ENCODE measurements at regions not wholly inside any gene's neighbourhood (a gene's known extent, or its start where the extent isn't known, plus 50 kb on each side); places are given as distances from the start of the nearest gene placed in this dataset.
"Not testable (repeated sequence)": the region's sequence is repeated elsewhere in the genome, so short reads cannot be mapped to it uniquely, and the experiment has no call there.

DNA sequence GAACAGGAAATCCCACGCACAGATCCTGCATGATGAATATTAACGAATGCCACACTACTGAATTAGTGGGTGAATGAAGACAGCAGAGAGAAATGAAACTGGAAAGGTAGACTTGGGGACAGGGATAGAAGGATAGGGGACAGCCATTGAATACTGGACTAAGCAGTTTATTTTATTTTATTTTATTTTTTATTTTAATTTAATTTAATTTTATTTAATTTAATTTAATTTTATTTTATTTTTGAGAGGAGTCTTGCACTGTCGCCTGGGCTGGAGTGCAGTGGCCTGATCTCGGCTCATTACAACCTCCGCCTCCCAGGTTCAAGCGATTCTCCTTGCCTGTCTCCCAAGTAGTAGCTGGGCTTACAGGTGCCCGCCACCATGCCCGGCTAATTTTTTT is 385.2 kb downstream of the GPAT3 start:
- no peak for DNase-seq (ENCODE audit: low read depth)

DNA sequence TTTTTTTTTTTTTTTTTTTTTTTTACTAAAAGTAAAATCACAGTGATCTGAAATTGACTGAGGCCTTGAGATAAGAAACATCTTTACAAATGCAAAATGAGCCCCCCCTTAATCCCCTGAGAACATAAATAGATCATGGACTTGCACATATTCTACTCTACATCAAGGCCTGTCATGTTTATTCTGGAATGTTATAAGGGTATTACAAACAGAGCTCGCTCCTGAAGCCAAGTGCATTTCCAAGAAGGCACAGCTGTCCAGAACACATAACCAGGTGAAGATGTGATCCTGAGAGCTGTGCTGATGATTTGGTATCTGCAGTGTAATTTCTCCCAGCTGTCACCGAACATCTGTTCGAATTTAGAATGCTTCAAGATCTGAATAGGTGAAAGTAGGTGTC is 384.5 kb downstream of the GPAT3 start:
- no peak for DNase-seq (ENCODE audit: low read depth)

DNA sequence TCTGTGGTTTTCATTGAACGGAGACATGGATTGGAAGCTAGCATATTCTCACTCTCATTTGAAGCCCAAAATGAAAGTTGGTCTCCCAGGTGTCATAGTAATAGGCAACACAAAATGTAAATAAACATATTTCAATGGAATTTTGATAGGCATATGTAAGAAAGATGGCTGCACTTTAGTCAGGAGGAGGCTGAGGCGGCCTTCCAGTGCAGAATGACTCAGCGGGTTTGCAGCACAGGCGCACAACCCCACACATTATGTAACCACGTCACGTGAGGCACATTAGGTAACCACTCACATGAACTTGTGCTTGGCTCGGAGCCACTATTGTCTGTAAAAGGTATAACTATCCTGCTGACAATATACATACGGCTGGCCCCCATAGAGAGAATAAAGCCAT is 381.7 kb downstream of the GPAT3 start:
- DNase-seq (ENCODE audit: low read depth) = peak; percentile 5

DNA sequence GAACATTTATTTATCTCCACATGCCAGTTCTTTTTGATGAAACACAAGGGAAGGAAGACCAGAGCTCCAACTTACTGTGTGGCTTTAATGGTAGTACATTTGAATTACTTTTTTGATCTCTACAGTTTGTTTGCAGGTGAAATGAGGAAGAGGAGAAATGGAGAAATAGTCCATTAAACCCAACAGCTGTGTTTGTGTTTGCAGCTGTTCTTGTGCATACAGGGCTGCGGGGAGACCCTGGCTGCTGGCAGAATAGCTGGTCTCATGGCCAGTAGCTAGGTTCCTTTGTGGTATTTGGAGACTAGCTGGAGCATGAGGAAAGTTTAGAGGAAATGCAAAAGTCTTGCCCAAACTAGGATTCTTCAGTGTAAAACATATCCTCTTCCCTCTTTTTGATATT is 374.8 kb downstream of the GPAT3 start:
- DNase-seq (ENCODE audit: low read depth) = no peak

DNA sequence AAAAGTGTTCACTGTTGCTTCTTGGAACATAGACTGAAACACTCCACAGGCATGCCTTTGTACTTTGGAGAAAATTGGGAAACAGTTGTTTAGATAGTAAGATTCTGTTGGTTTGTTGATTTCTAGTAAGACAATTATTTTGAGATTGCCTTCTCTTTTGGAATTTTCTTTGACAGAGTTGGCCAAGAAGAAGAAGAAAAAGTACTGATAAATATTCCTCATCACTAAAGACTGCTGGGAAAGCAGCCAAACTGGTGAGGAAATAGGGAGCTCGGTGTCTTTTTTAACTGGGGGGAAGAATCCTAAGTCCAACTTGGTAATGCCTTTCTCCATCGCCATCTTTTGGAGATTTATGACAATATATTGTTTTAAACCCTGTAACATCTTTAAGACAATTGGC is 370.7 kb downstream of the GPAT3 start:
- no peak for DNase-seq (ENCODE audit: low read depth)

DNA sequence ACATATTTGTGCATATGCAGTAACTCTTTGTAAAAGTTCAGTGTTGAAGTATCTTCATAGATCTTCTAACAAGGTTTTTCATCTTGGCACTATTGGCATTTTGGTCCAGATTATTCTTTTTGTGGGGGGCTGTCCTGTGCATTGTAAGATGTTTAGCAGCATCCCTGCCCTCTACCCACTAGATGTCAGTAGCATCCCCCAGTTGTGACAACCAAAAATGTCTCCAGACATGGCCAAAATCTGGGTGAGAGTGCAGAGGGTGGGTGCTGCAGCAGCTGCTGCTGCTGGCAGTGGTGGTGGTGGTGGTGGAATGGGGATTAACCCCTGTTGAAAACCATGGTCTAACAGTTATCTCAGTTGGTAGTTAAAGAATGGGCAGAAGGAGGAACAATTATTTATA is 370.0 kb downstream of the GPAT3 start:
- no peak for DNase-seq (ENCODE audit: low read depth)

DNA sequence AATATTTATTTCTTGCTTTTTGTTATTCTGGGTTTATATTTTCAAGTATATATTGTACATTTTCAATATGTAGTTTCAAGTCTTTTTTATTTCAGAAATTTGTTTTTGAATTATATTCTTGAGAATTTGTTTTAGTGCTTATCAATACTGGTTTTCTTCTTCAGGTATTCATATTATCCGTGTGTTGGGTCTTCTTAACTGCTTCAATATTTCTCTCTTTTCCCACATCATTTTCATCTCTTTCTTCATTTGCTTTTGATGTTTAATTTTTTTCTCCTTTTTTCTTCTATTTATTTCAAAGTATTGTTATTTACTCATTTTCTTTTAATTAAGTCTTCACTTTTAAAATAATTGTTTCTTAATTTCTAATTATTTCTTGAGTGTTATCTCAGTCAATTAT is 367.8 kb downstream of the GPAT3 start:
- DNase-seq (ENCODE audit: low read depth) = not testable (repeated sequence)

DNA sequence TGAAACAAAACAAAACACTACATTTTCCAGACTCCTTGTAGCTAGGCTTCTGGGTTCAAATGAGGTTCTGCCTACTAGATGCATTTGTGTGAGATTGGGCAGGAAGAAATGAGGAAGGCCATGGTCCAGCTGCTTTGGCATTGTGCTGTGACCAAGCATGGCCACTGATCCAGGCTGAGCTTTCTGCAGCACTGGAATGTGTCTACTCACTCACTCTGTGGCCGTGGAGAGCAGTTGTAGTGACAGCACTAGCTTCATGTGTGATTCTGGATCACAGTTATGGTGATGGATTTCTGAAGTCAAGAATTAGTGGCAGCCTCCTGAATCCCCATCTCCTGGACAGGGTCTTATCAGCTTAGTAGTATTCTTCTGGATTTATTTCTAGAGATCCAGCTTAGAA is 358.9 kb downstream of the GPAT3 start:
- DNase-seq (ENCODE audit: low read depth) = no peak

DNA sequence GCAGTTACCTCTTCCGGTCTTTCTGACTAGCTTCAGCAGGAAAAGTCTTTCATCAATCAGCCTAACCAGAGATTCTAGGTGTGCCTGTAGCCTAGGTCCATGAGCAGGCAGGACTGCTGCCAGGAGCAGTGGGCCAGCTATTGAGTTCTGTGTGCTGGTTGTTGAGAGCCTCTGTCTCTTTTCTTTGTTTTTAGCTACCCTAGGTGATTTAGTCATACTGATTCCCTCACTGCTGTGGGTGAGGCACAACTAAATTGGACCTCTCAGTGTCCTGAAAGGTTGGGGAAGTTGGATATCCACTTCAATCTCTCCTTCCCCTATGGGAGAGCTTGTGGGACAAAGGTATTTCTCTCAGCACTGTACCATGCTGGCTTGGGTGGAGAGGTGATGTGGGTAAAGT is 354.9 kb downstream of the GPAT3 start:
- peak; percentile 29 for DNase-seq (ENCODE audit: low read depth)

DNA sequence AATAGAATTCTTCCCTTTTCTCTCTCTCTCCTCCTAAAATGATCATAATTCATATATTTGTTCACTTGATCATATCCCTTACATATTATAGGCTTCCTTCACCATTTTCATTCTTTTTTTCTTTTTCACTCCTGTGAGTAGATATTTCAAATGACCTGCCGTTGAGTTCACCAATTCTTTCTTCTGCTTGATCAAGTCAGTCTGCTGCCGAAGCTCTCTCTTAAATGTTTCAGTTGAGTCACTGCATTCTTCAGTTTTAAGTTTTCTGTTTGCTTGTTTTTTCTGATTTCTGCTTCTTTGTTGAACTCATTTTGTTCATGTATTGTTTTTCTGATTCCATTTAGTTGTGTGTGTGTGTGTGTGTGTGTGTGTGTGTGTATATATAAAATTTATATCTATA is 354.3 kb downstream of the GPAT3 start:
- peak; percentile 43 for DNase-seq (ENCODE audit: low read depth)

DNA sequence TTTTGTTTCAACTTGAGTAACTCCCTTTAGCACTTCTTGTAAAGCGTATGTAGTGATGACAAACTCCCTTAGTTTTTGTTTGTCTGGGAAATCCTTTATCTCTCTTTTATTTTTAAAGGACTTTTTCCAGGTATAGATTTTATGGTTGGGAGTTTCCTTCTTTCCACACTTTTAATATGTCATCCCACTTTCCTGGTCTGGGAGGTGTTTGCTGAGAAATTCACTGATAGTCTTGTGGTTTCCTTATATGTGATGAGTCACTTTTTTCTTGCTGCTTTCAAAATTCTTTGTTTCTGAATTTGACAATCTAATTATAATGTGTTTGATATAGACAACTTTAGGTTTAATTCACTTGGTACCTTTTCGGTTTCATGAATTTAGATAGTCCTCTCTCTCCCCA is 353.9 kb downstream of the GPAT3 start:
- DNase-seq (ENCODE audit: low read depth) = peak; percentile 68

DNA sequence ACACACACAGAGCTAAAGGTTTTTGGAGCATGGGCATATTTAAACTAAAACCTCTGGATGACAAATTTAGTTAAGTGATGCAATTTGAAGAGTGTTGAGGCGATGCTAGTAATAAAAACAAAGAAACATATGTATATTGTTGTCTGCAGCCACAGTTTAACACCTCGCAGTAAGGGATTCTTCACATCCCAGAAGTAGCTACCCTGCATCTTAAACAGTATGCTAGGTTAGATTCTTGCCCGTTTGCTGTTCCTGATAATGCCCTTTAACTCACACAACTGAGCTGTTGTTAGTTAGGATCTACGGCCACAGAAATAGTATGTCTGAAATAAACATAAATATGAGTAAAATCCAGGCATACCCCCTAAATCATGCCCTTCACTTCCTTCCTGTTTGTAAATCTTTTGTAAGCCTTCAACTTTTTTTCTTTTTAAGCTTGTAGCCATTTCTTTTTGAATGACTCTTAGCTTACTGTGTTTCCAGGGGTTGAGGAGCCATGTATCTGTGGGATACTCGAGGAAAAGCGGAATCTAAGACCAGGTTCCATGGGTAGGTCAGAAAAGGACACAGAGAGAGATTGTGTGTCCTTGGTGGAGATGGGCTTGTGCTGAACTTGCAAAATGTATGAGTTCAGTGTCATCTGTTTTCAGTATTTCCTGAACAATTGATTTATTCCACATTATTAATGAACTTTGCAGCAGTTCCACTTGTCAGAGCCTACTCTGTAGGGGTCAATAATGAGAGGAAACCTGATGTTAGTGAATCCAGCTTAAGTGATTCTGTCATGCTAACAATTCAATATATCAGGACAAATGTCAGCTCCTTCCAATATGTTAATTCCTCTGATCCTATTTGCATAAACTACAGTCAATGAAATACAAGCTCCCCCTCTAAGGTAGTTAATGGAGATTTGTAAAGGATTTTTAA is 349.6 kb downstream of the GPAT3 start:
- no peak for DNase-seq (ENCODE audit: low read depth)

DNA sequence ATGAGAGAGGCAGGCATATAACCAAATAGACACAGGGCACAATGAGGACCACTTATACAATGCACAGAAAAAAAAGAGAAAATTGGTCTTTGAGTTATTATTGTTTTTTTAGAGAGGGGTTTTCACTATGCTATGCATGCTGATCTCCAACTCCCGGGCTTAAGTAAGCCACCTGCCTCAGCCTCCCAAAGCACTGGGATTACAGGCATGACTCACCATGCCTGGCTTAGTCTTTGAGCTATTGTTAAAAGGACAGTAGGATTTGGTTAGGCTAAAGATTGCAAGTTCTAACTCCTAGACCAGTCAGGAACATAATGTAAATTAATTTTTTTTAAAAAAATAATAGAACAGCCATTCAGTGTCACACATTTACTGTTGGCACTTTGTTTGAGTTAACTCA is 340.1 kb downstream of the GPAT3 start:
- DNase-seq (ENCODE audit: low read depth) = peak; percentile 43

DNA sequence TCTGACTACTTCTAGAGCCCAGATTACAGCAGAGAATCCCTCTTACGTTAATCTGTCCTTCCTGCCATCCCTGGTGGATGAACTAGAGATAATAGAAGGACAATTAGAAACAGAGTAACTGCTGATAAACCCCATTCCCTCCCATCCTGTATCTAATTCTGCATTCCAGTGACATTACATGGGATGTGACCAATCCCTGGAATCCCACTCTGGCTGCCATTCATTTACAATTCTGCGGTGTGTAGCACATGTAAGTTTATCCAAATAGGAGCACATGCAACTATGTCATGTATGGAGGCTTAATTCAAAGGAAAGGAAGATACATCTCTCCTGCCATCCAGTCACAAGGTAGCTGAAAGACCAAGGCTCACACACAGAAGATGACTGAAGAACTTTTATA is 339.5 kb downstream of the GPAT3 start:
- DNase-seq (ENCODE audit: low read depth) = no peak

DNA sequence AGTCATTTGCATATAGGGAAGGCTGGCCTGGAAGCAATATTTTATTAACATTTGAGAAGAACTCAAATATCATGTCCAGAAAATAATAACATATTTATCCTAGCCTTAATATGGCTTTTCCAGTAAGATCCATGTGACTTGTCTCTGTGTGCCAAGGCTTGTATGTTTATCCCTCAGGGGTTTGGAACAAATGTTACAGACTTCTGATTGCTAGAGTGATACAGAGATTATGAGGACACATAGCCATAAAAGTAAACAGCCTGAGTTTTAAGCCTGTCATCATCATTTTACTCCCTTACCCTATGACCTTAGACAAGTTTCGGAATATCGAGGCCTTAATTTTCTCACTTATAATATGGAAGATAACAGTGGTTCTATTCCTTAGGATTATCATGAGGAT is 338.1 kb downstream of the GPAT3 start:
- no peak for DNase-seq (ENCODE audit: low read depth)

DNA sequence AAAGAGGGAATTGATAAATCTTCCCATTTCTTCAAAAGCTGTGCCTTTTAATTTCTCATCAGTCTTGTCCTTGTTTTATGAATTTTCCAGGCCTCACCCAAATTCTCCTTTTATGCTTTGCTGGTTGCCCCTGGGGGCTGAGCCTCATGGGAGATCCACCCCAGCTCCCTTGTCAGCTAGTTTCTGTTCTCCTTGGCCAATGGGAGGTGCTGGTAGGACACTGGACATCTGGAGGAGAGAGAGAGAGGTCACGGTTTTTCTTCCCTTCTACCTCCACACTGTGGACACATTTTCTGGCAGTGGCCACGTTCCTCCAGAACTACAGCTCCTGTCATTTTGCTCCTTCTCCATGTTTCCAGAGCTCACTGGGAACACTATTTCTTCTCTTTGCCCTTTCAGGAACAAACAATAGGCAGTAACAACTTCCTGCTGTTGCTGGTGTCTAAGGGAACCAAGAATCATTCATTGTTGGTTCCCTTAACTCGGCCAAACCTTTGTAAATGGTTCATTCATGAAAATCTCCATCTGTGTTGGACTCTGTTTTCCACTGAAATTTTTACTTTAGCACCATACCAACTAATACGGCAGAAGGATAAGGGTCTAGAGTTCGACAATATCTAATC is 334.5 kb downstream of the GPAT3 start:
- DNase-seq (ENCODE audit: low read depth) = no peak

DNA sequence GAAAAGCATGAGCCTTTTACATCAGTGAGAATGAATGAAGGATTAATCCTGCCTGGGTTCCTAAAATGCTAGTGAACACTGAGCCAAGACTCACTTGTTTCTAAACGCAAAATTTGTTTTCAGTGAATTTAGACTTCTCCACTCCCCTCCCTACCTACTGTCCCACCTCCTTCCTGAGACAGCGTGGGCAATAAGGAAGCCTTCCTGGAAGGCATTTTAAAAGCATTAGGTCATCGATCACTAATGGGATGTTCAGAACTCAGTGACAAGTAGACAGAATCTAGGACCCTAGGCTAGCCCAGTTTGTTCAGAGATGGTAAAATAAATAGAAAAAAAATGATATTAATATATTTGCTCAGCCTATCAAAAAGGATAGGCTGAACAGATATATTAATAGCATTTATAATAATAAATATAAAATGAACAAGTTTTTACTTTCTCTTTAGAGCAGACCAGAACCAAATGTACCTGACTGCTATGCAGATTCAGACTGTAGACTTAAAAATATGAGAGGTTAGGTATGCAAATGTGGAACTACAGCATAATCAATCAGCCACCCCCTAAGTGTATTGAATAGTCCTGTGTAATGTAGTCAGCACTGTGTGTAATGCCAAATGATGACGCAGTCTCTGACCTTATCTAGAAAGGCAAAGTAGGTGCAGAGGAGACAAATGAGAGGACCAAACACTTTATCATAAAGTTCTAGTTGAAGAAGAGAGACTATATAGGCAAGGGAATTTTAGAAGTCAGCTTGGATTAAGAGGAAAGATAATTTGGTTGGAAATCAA is 331.1 kb downstream of the GPAT3 start:
- DNase-seq (ENCODE audit: low read depth) = peak; percentile 29

DNA sequence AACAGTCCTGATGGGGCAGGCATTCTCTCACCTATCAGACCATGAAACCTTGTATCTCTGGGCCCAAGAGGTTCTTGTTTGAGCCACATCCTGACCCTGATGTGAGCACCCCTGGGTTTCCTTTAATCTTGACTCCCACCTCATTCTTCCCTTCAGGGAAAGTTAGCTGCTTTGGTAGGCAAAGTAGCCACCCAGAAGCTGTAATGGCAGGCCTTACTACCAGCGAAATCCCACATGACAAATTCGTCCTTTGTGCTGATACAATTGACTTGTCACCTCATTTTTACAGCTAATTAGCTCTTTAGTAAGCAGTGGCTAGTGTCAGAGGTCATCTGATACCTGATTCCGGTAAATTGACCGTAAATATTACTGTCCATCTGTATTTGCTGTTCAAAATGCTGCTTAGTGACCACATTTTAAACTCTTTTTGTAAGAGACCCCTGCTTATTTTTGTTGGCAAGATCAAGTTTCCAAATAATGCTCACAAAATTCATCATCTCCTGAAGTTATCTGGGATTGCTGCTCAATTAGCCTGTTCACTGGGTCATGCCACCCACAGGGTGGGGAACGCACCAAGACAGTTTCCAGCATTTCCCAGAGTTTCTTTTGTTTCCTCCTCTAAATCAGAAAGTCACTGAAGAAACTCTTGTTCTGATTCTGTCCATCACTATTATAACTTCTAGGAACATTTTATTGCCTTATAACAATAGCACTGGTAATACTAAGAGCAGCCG is 329.7 kb downstream of the GPAT3 start:
- DNase-seq (ENCODE audit: low read depth) = no peak

DNA sequence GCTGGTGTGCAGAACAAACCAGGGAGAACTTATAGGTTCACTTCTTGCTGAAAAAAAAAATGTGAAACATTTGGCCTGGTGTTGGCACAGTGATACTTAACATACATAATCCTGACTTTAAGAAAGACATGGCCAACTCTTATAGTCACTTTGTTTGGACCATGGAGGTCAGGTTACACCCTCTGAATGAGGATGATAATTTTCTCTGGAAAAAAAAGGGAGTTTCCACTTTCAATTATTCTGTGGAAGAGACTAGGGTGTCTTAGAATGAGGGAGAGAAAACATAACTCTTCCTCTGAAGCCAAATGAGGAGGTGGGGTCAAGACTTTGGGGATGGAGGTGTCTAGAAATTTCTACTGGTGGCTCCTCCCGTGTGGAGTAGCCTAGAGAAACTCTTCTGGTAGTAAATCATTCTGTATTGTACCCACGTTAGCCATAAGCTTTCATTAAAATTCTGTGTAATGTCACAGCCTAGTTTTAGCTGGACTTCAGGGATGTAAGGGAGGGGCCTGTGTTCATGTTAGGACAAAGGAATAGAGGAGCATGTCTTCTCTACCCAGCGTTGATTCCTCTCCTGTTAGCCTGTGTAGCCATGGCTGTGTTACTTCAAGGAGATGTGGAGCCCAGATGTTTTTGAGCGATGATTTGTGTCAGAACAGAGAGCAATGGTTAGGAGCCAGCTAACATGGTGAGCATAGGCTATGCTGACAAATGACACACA is 328.3 kb downstream of the GPAT3 start:
- no peak for DNase-seq (ENCODE audit: low read depth)

DNA sequence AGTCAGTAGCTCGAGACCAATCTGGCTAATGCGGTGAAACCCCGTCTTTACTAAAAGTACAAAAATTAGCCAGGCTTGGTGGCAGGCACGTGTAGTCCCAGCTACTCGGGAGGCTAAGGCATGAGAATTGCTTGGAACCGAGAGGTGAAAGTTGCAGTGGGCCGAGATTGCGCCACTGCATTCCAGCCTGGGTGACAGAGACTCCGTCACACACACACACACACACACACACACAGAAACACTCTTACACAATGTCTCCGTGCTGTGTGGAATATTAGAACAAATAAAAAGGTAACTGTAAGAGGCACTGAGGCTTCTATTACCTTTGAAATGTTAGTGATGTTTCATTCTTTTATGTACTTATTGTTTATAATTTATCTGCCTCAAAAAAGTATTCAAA is 326.6 kb downstream of the GPAT3 start:
- no peak for DNase-seq (ENCODE audit: low read depth)

DNA sequence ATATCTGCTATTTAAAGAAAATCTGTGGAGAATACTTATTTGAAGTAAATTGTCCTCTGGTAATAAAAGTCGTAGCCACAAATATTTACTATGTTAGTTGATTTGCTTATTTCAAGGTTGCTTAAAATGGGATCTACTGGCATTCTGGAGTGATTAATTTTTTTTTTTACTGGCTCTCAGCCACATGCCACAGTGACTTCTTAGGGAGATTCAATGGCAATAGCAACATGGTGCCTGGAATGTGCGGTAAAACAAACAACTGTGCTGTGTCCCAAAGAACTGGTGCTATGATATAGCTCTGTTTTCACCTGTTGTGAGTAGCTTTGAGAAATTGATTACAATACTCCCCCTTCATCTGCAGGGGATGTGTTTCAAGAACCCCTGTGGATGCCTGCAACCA is 324.3 kb downstream of the GPAT3 start:
- DNase-seq (ENCODE audit: low read depth) = peak; percentile 62

All from M059J (cell line).